Peyer's patch (tissue), 4 donors: ENCODE measurements at regions not wholly inside any gene's neighbourhood (a gene's known extent, or its start where the extent isn't known, plus 50 kb on each side); places are given as distances from the start of the nearest gene placed in this dataset.

Source experiments
- DNase-seq, 3 donors: peaks; one replicate each; pipeline ENCODE4 v3.0.0-alpha.2; 2017 to 2019
- H3K27ac ChIP-seq, 4 donors: fragments of 200-600 bp; sonication (generic); one replicate each; pipeline ENCODE4 v1.5.1; 2016 to 2019
- H3K27me3 ChIP-seq, 2 donors: fragments of 200-600 bp; sonication (generic); one replicate each; pipeline ENCODE4 v1.5.1; 2019
- H3K36me3 ChIP-seq, 3 donors: fragments of 200-600 bp; sonication (generic); one replicate each; pipeline ENCODE4 v1.5.1; 2016 to 2019
- H3K4me1 ChIP-seq, 4 donors: fragments of 200-600 bp; sonication (generic); one replicate each; pipeline ENCODE4 v1.5.1; 2016 to 2019
- H3K4me3 ChIP-seq, 4 donors: fragments of 200-600 bp; sonication (generic); 1 replicate in 3 of 4; 2 replicates in 1 of 4; pipeline ENCODE4 v1.5.1; 2016 to 2019; ENCODE audit warnings: mild to moderate bottlenecking in 1 of 4
- H3K9me3 ChIP-seq, 4 donors: fragments of 200-600 bp; sonication (generic); one replicate each; pipeline ENCODE4 v1.5.1; 2016 to 2019; ENCODE audit warnings: mild to moderate bottlenecking in 1 of 4
- CTCF ChIP-seq, 6 experiments: fragments of 450-650 bp in 4 of 6; fragments of 200-600 bp in 2 of 6; sonication (generic) in 1 of 6; IDR thresholded peaks; one replicate each; pipeline ENCODE4 v1.5.1; 2017 to 2019; ENCODE audit warnings: antibody characterized with exemption in 6 of 6, mild to moderate bottlenecking in 3 of 6, moderate library complexity in 1 of 6
- POLR2A ChIP-seq, 2 donors: fragments of 450-650 bp; IDR thresholded peaks; one replicate each; pipeline ENCODE4 v1.5.1; 2017; ENCODE audit warnings: antibody characterized with exemption in 2 of 2, mild to moderate bottlenecking in 2 of 2, moderate library complexity in 2 of 2

- H3K27me3 ChIP-seq: no peaks in the 10 kb centered on the region
- H3K4me3 ChIP-seq: no peak overlapping the region
- DNase-seq: no peak
- no peak for TF ChIP-seq POLR2A (IDR thresholded peaks at IDR 0.05)
- TF ChIP-seq CTCF (IDR thresholded peaks at IDR 0.05): no peak
- H3K36me3 ChIP-seq: no peaks in the 10 kb centered on the region
- no peaks in the 10 kb centered on the region for H3K4me1 ChIP-seq
- no peak overlapping the region for H3K27ac ChIP-seq
- H3K9me3 ChIP-seq: no peaks in the 10 kb centered on the region
Observed at GRCh38 chr1:218073062-218073461, 212.0 kb upstream of the RRP15 start.

- no peaks in the 10 kb centered on the region for H3K36me3 ChIP-seq
Observed at GRCh38 chr1:218078916-218079315, 206.2 kb upstream of the RRP15 start.

GRCh38 chr1:218079347-218079746 lies 205.7 kb upstream of the RRP15 start:
- H3K9me3 ChIP-seq: no peaks in the 10 kb centered on the region
- no peak for DNase-seq
- no peaks in the 10 kb centered on the region for H3K27me3 ChIP-seq
- no peaks in the 10 kb centered on the region for H3K36me3 ChIP-seq
- no peaks in the 10 kb centered on the region for H3K4me1 ChIP-seq
- no peak for TF ChIP-seq CTCF (IDR thresholded peaks at IDR 0.05)
- TF ChIP-seq POLR2A (IDR thresholded peaks at IDR 0.05): no peak
- no peak overlapping the region for H3K27ac ChIP-seq
- H3K4me3 ChIP-seq: no peak overlapping the region

More at GRCh38 chr1:218078916-218079315, 206.2 kb upstream of the RRP15 start:
- Histone ChIP-seq H3K27ac (no peak overlapping the region), H3K4me3 (no peak overlapping the region), H3K9me3 (no peaks in the 10 kb centered on the region), H3K4me1 (no peaks in the 10 kb centered on the region), H3K27me3 (no peaks in the 10 kb centered on the region)
- DNase-seq: no peak
- no peak for TF ChIP-seq POLR2A (IDR thresholded peaks at IDR 0.05)
- no peak for TF ChIP-seq CTCF (IDR thresholded peaks at IDR 0.05)

DNA sequence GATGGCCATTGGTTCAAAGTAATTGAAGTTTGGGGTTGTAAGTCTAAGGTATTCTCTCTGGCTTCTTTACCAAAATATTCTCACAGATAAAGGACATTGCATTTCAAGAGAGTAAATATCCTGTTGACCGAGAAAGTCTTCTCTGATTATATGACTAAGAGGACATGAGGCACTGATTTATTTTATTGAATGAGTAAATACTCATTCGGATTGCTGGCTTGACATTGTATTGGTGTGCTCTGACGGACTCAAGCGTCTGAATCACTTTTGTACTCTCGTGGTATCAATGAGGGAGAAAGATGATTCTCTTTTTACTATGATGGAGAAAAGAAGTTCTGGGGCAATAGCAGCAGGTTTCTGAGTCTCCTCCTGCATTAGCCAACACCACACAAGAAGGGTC lies 205.3 kb upstream of the RRP15 start:
- Histone ChIP-seq H3K4me1 (no peaks in the 10 kb centered on the region), H3K36me3 (no peaks in the 10 kb centered on the region), H3K9me3 (no peaks in the 10 kb centered on the region), H3K27ac (no peak overlapping the region), H3K27me3 (no peaks in the 10 kb centered on the region), H3K4me3 (no peak overlapping the region)
- DNase-seq: no peak
- no peak for TF ChIP-seq POLR2A (IDR thresholded peaks at IDR 0.05)
- TF ChIP-seq CTCF (IDR thresholded peaks at IDR 0.05): no peak

- no peak for TF ChIP-seq CTCF (IDR thresholded peaks at IDR 0.05)
- H3K9me3 ChIP-seq: no peaks in the 10 kb centered on the region
- no peaks in the 10 kb centered on the region for H3K4me1 ChIP-seq
- H3K27ac ChIP-seq: no peak overlapping the region
- no peak for DNase-seq
- H3K27me3 ChIP-seq: no peaks in the 10 kb centered on the region
- H3K4me3 ChIP-seq: no peak overlapping the region
- no peaks in the 10 kb centered on the region for H3K36me3 ChIP-seq
Observed at GRCh38 chr1:218080863-218081262, 204.2 kb upstream of the RRP15 start.

DNA sequence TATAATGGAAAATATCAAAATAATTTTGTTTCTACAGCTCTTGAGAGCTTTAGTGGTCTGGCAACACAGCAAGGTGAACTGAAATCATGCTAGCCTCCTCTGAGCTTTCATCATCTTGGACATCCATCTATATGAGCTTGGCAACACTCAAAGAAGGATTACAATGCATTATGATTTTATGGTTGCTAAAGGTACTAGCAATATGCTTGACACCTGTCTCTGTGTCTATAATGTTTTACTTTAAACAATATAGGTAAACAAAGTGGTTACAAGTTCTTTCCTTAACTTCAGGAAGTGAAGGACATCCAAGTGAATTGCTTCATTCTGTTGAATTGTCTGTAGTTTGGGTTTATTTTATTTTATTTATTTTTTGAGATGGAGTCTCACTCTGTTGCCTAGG lies 203.7 kb upstream of the RRP15 start:
- H3K4me3 ChIP-seq: no peak overlapping the region

More for the DNA sequence above, 203.7 kb upstream of the RRP15 start:
- H3K4me1 ChIP-seq: no peaks in the 10 kb centered on the region
- no peak for TF ChIP-seq CTCF (IDR thresholded peaks at IDR 0.05)
- no peak for TF ChIP-seq POLR2A (IDR thresholded peaks at IDR 0.05)
- H3K27ac ChIP-seq: no peak overlapping the region
- H3K36me3 ChIP-seq: no peaks in the 10 kb centered on the region
- DNase-seq: no peak
- no peaks in the 10 kb centered on the region for H3K9me3 ChIP-seq
- no peaks in the 10 kb centered on the region for H3K27me3 ChIP-seq
